ENCODE measurements at regions not wholly inside any gene's neighbourhood (a gene's known extent, or its start where the extent isn't known, plus 50 kb on each side); places are given as distances from the start of the nearest gene placed in this dataset.

DNA sequence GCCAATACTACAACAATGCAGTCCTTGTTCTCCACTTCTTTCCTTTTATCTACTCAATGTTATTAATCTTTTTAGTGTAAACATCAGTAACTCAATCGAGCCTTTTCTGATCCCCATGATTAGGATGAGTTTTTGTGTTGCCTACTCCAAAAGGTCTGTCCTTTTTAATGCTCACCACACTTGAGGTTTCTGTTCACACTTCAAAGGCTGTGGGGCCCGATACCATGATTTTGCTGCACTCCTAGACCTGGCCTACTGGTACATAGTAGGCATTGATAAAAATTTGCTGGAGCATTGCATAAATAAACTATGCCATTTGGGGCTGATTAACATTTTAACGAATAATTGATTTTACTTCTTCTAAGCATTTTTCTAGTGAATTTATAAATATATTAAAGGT lies 125.4 kb upstream of the KLF12 start:
- Histone ChIP-seq H3K9ac (ENCODE audit: insufficient read depth in 1 of 2, low read length in 2 of 2) (no peak overlapping the region), H3K4me1 (ENCODE audit: control insufficient read depth in 5 of 5, insufficient read depth in 5 of 5, low read length in 5 of 5) (no peaks in the 10 kb centered on the region), H3K27me3 (ENCODE audit: control insufficient read depth in 3 of 3, insufficient read depth in 3 of 3, low read length in 2 of 3) (no peaks in the 10 kb centered on the region), H3K27ac (ENCODE audit: low read depth in 1 of 2, low read length in 1 of 2) (no peak overlapping the region), H3K4me3 (no peak overlapping the region), H3K9me3 (ENCODE audit: control insufficient read depth in 4 of 4, insufficient read depth in 3 of 4, low read length in 3 of 4) (peaks cover 0 to 2% (median 0%) of the 10 kb centered on the region in 4 donors), H3K36me3 (ENCODE audit: control insufficient read depth in 4 of 4, insufficient read depth in 4 of 4, low read length in 4 of 4) (no peaks in the 10 kb centered on the region)
- 80 to 84% methylated on average over 3 of the region's 3 CpGs for WGBS, 2 donors
- no peak for TF ChIP-seq CTCF (IDR thresholded peaks at IDR 0.05; ENCODE audit: control extremely low read depth, extremely low read depth)
- ATAC-seq (ENCODE audit: insufficient read depth, low FRiP score) (no peak), DNase-seq (no peak)

GRCh38 chr13:74258961-74259360 lies 124.8 kb upstream of the KLF12 start:
- ATAC-seq (ENCODE audit: insufficient read depth, low FRiP score) (no peak), DNase-seq (no peak)
- 77 to 87% methylated on average over 4 of the region's 4 CpGs for WGBS, 2 donors
- Histone ChIP-seq H3K4me3 (no peak overlapping the region), H3K9ac (ENCODE audit: insufficient read depth in 1 of 2, low read length in 2 of 2) (no peak overlapping the region), H3K27ac (ENCODE audit: low read depth in 1 of 2, low read length in 1 of 2) (no peak overlapping the region), H3K9me3 (ENCODE audit: control insufficient read depth in 4 of 4, insufficient read depth in 3 of 4, low read length in 3 of 4) (peaks cover 0 to 2% (median 0%) of the 10 kb centered on the region in 4 donors), H3K36me3 (ENCODE audit: control insufficient read depth in 4 of 4, insufficient read depth in 4 of 4, low read length in 4 of 4) (no peaks in the 10 kb centered on the region), H3K27me3 (ENCODE audit: control insufficient read depth in 3 of 3, insufficient read depth in 3 of 3, low read length in 2 of 3) (no peaks in the 10 kb centered on the region), H3K4me1 (ENCODE audit: control insufficient read depth in 5 of 5, insufficient read depth in 5 of 5, low read length in 5 of 5) (no peaks in the 10 kb centered on the region)
- no peak for TF ChIP-seq CTCF (IDR thresholded peaks at IDR 0.05; ENCODE audit: control extremely low read depth, extremely low read depth)

DNA sequence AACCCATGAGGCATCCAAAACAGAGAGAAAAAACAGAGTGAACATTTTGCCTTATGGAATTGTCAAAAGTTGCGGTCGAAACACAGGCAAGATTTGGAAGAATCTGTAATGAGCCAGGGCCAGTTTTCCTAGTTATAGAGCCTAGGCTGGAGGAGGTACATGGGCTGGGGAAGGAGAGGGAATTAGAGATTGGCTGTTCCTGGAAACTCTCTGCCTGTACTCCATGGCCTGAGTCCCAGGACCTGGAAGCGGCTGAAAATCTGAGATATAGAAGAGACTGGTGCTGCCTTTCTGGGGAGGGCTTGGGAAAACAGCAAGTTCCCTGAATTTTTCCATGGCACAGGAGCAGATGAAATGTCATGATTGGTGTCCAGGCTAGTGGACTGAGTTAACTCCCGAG lies 122.8 kb upstream of the KLF12 start:
- TF ChIP-seq CTCF (IDR thresholded peaks at IDR 0.05; ENCODE audit: control extremely low read depth, extremely low read depth): no peak
- 91 to 92% methylated on average over 4 of the region's 4 CpGs for WGBS, 2 donors

DNA sequence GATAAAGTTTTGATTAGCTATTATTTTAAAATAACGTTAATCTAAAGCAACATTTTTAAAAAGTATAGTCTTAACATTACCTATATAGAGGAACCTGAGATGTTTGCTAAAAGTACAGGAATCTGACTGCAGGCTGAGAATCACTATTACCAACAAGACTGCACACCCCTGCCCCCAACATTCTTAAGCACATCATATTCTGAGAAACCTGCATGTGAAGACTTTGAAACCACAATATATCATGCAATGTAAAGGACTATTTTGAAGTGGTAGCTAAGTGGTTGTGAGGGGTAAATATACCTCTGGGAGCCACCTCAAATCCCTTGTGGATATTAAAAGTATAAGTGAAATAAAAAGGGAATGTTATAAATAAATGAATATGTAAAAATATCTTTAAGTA lies 119.0 kb upstream of the KLF12 start:
- DNase-seq: no peak
- H3K4me3 ChIP-seq: no peak overlapping the region
- H3K27ac ChIP-seq (ENCODE audit: low read depth in 1 of 2, low read length in 1 of 2): no peak overlapping the region
- no peaks in the 10 kb centered on the region for H3K9me3 ChIP-seq (ENCODE audit: control insufficient read depth in 4 of 4, insufficient read depth in 3 of 4, low read length in 3 of 4)
- no peak for TF ChIP-seq CTCF (IDR thresholded peaks at IDR 0.05; ENCODE audit: control extremely low read depth, extremely low read depth)
- no peaks in the 10 kb centered on the region for H3K27me3 ChIP-seq (ENCODE audit: control insufficient read depth in 3 of 3, insufficient read depth in 3 of 3, low read length in 2 of 3)
- no peak for ATAC-seq (ENCODE audit: insufficient read depth, low FRiP score)
- WGBS, 2 donors: 33 to 46% methylated on average over 1 of the region's 1 CpG
- H3K9ac ChIP-seq (ENCODE audit: insufficient read depth in 1 of 2, low read length in 2 of 2): no peak overlapping the region
- no peaks in the 10 kb centered on the region for H3K36me3 ChIP-seq (ENCODE audit: control insufficient read depth in 4 of 4, insufficient read depth in 4 of 4, low read length in 4 of 4)
- no peaks in the 10 kb centered on the region for H3K4me1 ChIP-seq (ENCODE audit: control insufficient read depth in 5 of 5, insufficient read depth in 5 of 5, low read length in 5 of 5)

More for the DNA sequence above, 122.8 kb upstream of the KLF12 start:
- Histone ChIP-seq H3K27me3 (ENCODE audit: control insufficient read depth in 3 of 3, insufficient read depth in 3 of 3, low read length in 2 of 3) (no peaks in the 10 kb centered on the region), H3K36me3 (ENCODE audit: control insufficient read depth in 4 of 4, insufficient read depth in 4 of 4, low read length in 4 of 4) (no peaks in the 10 kb centered on the region), H3K9me3 (ENCODE audit: control insufficient read depth in 4 of 4, insufficient read depth in 3 of 4, low read length in 3 of 4) (peaks cover 0 to 2% (median 0%) of the 10 kb centered on the region in 4 donors), H3K4me3 (no peak overlapping the region), H3K9ac (ENCODE audit: insufficient read depth in 1 of 2, low read length in 2 of 2) (no peak overlapping the region), H3K27ac (ENCODE audit: low read depth in 1 of 2, low read length in 1 of 2) (no peak overlapping the region), H3K4me1 (ENCODE audit: control insufficient read depth in 5 of 5, insufficient read depth in 5 of 5, low read length in 5 of 5) (no peaks in the 10 kb centered on the region)
- ATAC-seq (ENCODE audit: insufficient read depth, low FRiP score) (no peak), DNase-seq (no peak)
